ENCODE measurements at regions not wholly inside any gene's neighbourhood (a gene's known extent, or its start where the extent isn't known, plus 50 kb on each side); places are given as distances from the start of the nearest gene placed in this dataset.

DNA sequence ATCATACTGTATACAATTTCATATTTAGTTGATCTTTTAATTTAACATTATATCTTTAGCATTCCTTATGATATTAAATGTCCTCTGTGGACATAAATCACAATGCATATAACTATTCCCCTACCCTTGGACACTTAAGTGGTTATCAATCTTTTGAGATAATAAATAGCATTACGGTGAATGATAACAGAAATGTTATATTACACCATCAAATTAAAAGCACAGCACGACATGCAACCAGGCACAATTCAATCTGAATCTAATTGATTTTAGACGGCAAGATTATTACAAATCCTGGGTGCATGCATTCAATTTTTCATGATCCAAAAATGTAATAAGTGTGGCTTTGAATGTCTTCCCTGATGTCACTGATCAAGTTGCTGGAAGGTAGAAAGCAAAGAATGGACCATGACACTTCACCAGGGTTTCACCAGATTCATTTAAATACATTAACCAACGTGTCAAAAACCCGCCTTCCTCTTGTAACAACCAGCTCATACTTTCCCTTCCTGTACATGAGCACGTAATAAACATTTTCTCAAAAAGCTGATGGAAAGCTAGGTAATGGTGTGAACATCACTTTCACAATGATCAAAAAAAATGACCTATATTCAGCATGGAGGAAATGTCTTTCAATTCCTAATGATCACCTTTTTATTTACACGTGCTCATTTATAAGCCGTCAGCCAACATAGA is 513.7 kb upstream of the ID2 start:
- Histone ChIP-seq H3K9me3 (replicated peaks; ENCODE audit: control insufficient read depth, low read depth, low read length) (no peaks in the 10 kb centered on the region), H3K4me3 (ENCODE audit: low read length) (no peak overlapping the region), H3K27ac (ENCODE audit: low read length) (no peak overlapping the region), H3K36me3 (ENCODE audit: control insufficient read depth, insufficient read depth, low read length) (no peaks in the 10 kb centered on the region), H3K4me1 (ENCODE audit: control insufficient read depth, insufficient read depth, low read length) (peaks cover 7% of the 10 kb centered on the region), H3K27me3 (ENCODE audit: control insufficient read depth, insufficient read depth, low read length) (peaks cover 10% of the 10 kb centered on the region)
- no CpG with 5 or more reads among the region's 8 CpGs for WGBS (ENCODE audit: insufficient coverage)
- no peak for DNase-seq

- 91% methylated on average over 2 of the region's 2 CpGs for WGBS (ENCODE audit: insufficient coverage)
- Histone ChIP-seq H3K36me3 (ENCODE audit: control insufficient read depth, insufficient read depth, low read length) (no peaks in the 10 kb centered on the region), H3K9me3 (replicated peaks; ENCODE audit: control insufficient read depth, low read depth, low read length) (no peaks in the 10 kb centered on the region), H3K27ac (ENCODE audit: low read length) (no peak overlapping the region), H3K4me1 (ENCODE audit: control insufficient read depth, insufficient read depth, low read length) (peaks cover 4% of the 10 kb centered on the region), H3K27me3 (ENCODE audit: control insufficient read depth, insufficient read depth, low read length) (peaks cover 10% of the 10 kb centered on the region), H3K4me3 (ENCODE audit: low read length) (no peak overlapping the region)
- DNase-seq = no peak
Measured at GRCh38 chr2:8168876-8169424, 512.9 kb upstream of the ID2 start.

DNA sequence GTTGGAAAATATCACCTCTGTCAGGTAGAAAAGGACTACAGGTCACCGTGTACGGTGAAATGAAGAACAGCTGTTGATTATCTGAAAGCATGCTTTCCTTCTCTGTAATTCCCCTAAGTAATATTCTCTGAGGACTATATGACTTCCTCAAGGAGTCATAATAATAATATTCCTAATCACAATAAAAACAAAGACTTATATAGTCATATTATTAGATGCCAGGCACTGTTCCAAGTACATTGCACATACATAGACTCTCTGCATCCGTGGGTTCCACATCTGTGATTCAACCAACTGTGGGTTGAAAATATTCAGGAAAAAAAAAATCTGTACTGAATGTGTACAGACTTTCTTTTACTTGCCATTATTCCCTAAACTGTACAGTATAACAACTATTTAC is 512.4 kb upstream of the ID2 start:
- peaks cover 10% of the 10 kb centered on the region for H3K27me3 ChIP-seq (ENCODE audit: control insufficient read depth, insufficient read depth, low read length)
- WGBS (ENCODE audit: insufficient coverage) = no CpG with 5 or more reads among the region's 3 CpGs
- H3K36me3 ChIP-seq (ENCODE audit: control insufficient read depth, insufficient read depth, low read length) = no peaks in the 10 kb centered on the region
- H3K9me3 ChIP-seq (replicated peaks; ENCODE audit: control insufficient read depth, low read depth, low read length) = no peaks in the 10 kb centered on the region
- no peak for DNase-seq
- no peak overlapping the region for H3K27ac ChIP-seq (ENCODE audit: low read length)
- peaks cover 4% of the 10 kb centered on the region for H3K4me1 ChIP-seq (ENCODE audit: control insufficient read depth, insufficient read depth, low read length)
- H3K4me3 ChIP-seq (ENCODE audit: low read length) = no peak overlapping the region

DNA sequence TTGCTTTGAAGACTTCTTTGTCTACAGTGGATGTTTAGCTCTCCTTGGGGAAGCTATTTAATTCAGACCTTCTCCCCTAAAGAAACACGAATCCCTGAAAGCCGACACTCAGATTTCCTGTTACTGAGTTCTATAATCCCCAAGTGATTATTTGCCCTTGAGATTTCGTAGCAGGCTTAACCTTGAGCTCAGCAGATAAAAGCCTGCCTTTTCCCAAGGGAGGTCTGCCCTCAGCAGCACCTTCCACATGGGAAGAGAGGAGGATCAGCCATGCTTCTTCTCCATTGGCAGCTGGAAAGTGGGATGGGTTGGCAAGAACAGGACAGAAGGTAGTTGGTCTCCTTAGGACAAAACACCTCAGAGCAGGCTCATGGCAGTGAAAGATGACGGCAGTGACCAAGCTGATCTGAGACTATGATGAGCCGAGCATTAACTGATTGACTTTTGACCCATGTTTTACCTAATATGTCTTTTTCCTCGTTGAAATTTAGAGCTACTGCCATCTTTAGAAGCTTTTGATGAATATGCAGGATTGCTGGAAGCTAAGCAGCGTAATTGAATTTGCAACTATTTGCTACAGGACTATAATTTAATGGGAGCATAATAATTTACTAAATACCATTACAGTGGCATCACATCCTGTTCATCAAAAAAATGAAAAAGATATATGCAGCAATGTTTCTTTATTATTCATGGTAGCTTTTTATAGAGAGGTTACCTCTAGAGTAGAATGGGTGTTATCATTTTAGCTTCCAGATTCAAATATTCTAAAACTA is 511.1 kb upstream of the ID2 start:
- Histone ChIP-seq H3K36me3 (ENCODE audit: control insufficient read depth, insufficient read depth, low read length) (no peaks in the 10 kb centered on the region), H3K9me3 (replicated peaks; ENCODE audit: control insufficient read depth, low read depth, low read length) (no peaks in the 10 kb centered on the region), H3K4me3 (ENCODE audit: low read length) (no peak overlapping the region), H3K4me1 (ENCODE audit: control insufficient read depth, insufficient read depth, low read length) (peaks cover 4% of the 10 kb centered on the region), H3K27ac (ENCODE audit: low read length) (no peak overlapping the region), H3K27me3 (ENCODE audit: control insufficient read depth, insufficient read depth, low read length) (peaks cover 10% of the 10 kb centered on the region)
- DNase-seq = no peak
- WGBS (ENCODE audit: insufficient coverage) = 100% methylated on average over 1 of the region's 7 CpGs

DNA sequence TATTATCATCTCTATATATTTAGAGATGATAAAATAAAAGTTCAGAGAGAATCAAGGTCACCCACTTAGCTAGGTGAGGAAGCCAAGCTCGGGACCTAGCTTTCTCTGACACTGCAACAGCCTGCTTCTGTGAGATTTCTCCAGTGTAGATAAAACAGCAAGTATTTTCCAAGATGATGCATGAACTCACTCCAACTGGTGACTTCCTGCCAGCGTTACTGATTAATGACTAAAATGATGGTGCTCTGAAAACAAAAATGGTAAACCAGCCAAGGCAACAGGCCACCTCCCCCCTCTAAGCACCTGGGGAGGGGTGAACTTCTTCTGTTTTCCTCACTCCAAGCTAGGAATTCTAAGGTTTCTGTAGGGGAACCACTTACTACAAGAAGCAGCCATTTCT is 510.2 kb upstream of the ID2 start:
- WGBS (ENCODE audit: insufficient coverage) = no CpG with 5 or more reads among the region's 2 CpGs
- DNase-seq = peak; percentile 35
- H3K4me1 ChIP-seq (ENCODE audit: control insufficient read depth, insufficient read depth, low read length) = peaks cover 4% of the 10 kb centered on the region
- H3K27me3 ChIP-seq (ENCODE audit: control insufficient read depth, insufficient read depth, low read length) = peaks cover 8% of the 10 kb centered on the region
- no peak overlapping the region for H3K27ac ChIP-seq (ENCODE audit: low read length)
- no peak overlapping the region for H3K4me3 ChIP-seq (ENCODE audit: low read length)
- H3K9me3 ChIP-seq (replicated peaks; ENCODE audit: control insufficient read depth, low read depth, low read length) = no peaks in the 10 kb centered on the region
- no peaks in the 10 kb centered on the region for H3K36me3 ChIP-seq (ENCODE audit: control insufficient read depth, insufficient read depth, low read length)

DNA sequence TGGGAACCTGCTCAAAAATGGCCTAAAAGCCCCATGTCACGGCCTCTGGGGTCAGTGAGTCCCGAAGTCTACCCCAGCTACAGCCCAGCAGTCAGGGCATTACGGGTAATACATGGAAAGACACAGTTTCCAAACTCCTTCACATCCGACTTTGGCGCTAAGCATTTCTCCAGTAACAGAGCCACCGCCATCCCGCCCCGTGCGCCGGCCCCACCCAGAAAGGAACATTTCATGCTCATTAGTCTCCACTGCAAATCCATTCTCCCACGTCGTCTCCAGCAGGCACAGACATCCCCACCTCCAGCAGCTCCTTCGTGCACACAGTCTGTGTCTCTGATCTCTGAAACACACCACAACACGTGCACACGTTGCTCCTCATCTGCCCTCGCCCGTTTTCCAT is 509.2 kb upstream of the ID2 start:
- Histone ChIP-seq H3K27me3 (ENCODE audit: control insufficient read depth, insufficient read depth, low read length) (peaks cover 8% of the 10 kb centered on the region), H3K9me3 (replicated peaks; ENCODE audit: control insufficient read depth, low read depth, low read length) (no peaks in the 10 kb centered on the region), H3K36me3 (ENCODE audit: control insufficient read depth, insufficient read depth, low read length) (no peaks in the 10 kb centered on the region), H3K4me3 (ENCODE audit: low read length) (no peak overlapping the region), H3K27ac (ENCODE audit: low read length) (no peak overlapping the region), H3K4me1 (ENCODE audit: control insufficient read depth, insufficient read depth, low read length) (peaks cover 4% of the 10 kb centered on the region)
- no peak for DNase-seq
- WGBS (ENCODE audit: insufficient coverage) = 94% methylated on average over 17 of the region's 17 CpGs

- Histone ChIP-seq H3K27ac (ENCODE audit: low read length) (no peak overlapping the region), H3K27me3 (ENCODE audit: control insufficient read depth, insufficient read depth, low read length) (peaks cover 8% of the 10 kb centered on the region), H3K4me3 (ENCODE audit: low read length) (no peak overlapping the region), H3K4me1 (ENCODE audit: control insufficient read depth, insufficient read depth, low read length) (peaks cover 4% of the 10 kb centered on the region), H3K36me3 (ENCODE audit: control insufficient read depth, insufficient read depth, low read length) (no peaks in the 10 kb centered on the region), H3K9me3 (replicated peaks; ENCODE audit: control insufficient read depth, low read depth, low read length) (no peaks in the 10 kb centered on the region)
- DNase-seq = no peak
- WGBS (ENCODE audit: insufficient coverage) = 85% methylated on average over 3 of the region's 6 CpGs
Measured at GRCh38 chr2:8174641-8175257, 507.1 kb upstream of the ID2 start.

- Histone ChIP-seq H3K4me1 (ENCODE audit: control insufficient read depth, insufficient read depth, low read length) (no peaks in the 10 kb centered on the region), H3K9me3 (replicated peaks; ENCODE audit: control insufficient read depth, low read depth, low read length) (no peaks in the 10 kb centered on the region), H3K27me3 (ENCODE audit: control insufficient read depth, insufficient read depth, low read length) (peaks cover 5% of the 10 kb centered on the region), H3K36me3 (ENCODE audit: control insufficient read depth, insufficient read depth, low read length) (no peaks in the 10 kb centered on the region), H3K4me3 (ENCODE audit: low read length) (no peak overlapping the region), H3K27ac (ENCODE audit: low read length) (no peak overlapping the region)
- no CpG with 5 or more reads among the region's 2 CpGs for WGBS (ENCODE audit: insufficient coverage)
- DNase-seq = no peak
Measured at GRCh38 chr2:8176887-8177286, 505.0 kb upstream of the ID2 start.

DNA sequence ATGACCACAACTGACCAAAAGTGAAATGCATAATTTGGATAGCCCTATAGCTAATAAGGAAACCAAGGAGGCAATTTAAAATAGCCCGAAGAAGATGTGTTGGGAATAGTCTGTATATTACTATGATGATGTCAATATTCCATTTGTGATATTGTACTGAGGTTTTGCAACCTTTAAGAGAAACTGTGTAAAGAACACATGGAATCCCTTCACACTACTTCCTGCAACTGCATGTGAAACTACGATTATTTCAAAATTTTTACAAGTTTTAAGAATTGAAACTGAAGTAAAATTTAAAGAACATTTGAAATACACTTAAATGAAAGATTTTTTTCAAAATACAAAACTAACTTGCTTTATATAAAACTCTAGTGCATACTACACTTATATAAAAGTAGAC is 504.3 kb upstream of the ID2 start:
- Histone ChIP-seq H3K36me3 (ENCODE audit: control insufficient read depth, insufficient read depth, low read length) (no peaks in the 10 kb centered on the region), H3K27me3 (ENCODE audit: control insufficient read depth, insufficient read depth, low read length) (peaks cover under 1% of the 10 kb centered on the region), H3K4me3 (ENCODE audit: low read length) (no peak overlapping the region), H3K27ac (ENCODE audit: low read length) (no peak overlapping the region), H3K4me1 (ENCODE audit: control insufficient read depth, insufficient read depth, low read length) (no peaks in the 10 kb centered on the region), H3K9me3 (replicated peaks; ENCODE audit: control insufficient read depth, low read depth, low read length) (no peaks in the 10 kb centered on the region)
- no CpG with 5 or more reads among the region's 2 CpGs for WGBS (ENCODE audit: insufficient coverage)
- DNase-seq = no peak

GRCh38 chr2:8178911-8179310 is 502.9 kb upstream of the ID2 start:
- H3K27ac ChIP-seq (ENCODE audit: low read length) = no peak overlapping the region
- H3K9me3 ChIP-seq (replicated peaks; ENCODE audit: control insufficient read depth, low read depth, low read length) = no peaks in the 10 kb centered on the region
- no peak for DNase-seq
- H3K36me3 ChIP-seq (ENCODE audit: control insufficient read depth, insufficient read depth, low read length) = no peaks in the 10 kb centered on the region
- no CpG with 5 or more reads among the region's 7 CpGs for WGBS (ENCODE audit: insufficient coverage)
- no peaks in the 10 kb centered on the region for H3K27me3 ChIP-seq (ENCODE audit: control insufficient read depth, insufficient read depth, low read length)
- H3K4me1 ChIP-seq (ENCODE audit: control insufficient read depth, insufficient read depth, low read length) = no peaks in the 10 kb centered on the region
- no peak overlapping the region for H3K4me3 ChIP-seq (ENCODE audit: low read length)

All from muscle of leg (tissue), 3 donors.